NOMO-1 treated with DMSO at 0.1 percent for 48 hours (cell line): ENCODE measurements at regions not wholly inside any gene's neighbourhood (a gene's known extent, or its start where the extent isn't known, plus 50 kb on each side); places are given as distances from the start of the nearest gene placed in this dataset.
"Not testable (repeated sequence)": the region's sequence is repeated elsewhere in the genome, so short reads cannot be mapped to it uniquely, and the experiment has no call there.

Source experiments
- DNase-seq: peaks from one replicate; lab custom pipeline; 2025; ENCODE audit not compliant: unreplicated experiment; lab: John Stamatoyannopoulos, UW

DNA sequence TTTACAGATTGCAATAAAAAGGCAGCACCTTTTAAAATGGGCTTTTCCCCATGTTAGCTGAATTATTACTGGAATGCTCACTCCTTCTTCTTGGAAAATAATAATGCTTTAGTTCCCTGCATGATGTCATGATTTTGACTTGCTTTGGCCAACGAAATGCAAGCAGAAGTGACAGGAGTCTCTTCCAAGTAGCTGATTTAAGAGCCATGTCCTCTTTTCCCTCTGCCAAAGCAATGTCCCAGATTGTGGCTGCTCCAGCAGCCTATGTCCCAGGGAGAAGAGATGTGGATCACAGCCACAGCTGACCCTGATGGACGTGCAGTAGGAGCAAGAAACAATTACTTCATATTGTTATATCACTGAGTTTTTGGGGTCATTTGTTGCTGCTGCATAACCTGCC lies 246.6 kb downstream of the HAPSTR1 start:
- DNase-seq = no peak

- DNase-seq = no peak
Measured at GRCh38 chr16:9338510-9338909, 247.1 kb downstream of the HAPSTR1 start.

GRCh38 chr16:9340526-9341256 lies 249.2 kb downstream of the HAPSTR1 start:
- no peak for DNase-seq

DNA sequence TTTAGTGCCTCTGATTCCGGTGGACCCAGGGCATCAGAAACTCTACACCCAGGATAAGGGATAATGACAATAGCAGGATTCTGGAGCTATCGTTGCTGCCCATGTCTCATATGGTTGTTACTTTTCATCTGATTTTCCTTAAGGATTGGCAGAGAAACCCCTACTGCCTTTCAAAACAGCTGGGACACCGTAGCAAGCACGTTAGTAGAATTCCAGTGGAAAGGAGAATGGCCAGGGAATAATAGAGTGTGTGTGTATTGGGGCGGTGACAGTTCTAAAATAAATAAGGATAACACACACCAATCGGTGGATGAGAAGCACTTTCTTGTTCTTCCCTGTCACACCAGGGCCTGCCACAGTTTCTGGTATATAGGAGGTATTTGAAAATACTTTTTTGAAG lies 251.8 kb downstream of the HAPSTR1 start:
- no peak for DNase-seq

- DNase-seq = no peak
Measured at GRCh38 chr16:9344508-9344907, 253.1 kb downstream of the HAPSTR1 start.

DNA sequence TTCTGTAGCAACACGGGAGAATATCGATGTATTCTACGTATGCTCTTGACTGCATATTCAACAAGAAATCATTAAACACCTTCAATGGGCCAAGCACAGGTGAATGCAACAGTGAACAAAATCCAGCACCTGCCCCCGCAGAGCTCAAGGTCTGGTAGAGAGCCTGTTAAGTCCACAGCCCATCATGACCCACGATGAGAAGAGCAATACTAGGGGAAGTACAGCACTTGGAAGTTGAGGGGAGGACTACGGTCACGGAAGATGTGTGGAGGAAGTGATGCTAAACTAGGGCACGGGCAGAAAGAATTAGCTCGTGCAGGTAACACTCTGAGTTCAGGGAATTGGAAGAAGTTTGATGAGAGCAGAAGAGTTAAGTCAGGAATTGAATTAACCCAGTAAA lies 253.6 kb downstream of the HAPSTR1 start:
- DNase-seq = no peak

DNA sequence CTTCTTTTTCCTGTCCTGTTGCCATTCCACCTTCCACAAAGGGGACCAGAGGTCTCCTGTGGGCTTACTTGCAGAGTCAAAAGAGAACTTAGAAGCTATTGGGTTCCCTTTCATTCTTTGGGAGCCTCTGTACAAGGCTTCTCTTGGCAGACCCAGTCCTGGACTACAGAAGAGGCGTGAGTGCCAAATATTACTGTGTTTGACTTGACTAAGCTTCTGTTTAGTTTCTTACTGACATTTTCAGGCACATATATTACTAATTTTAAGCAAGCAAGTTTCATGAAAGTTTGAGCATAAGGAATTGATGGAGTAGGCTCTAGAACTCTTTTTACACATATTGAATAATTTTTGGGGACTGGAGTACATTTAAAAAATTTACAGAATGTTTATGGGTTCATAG lies 254.4 kb downstream of the HAPSTR1 start:
- DNase-seq = no peak

DNA sequence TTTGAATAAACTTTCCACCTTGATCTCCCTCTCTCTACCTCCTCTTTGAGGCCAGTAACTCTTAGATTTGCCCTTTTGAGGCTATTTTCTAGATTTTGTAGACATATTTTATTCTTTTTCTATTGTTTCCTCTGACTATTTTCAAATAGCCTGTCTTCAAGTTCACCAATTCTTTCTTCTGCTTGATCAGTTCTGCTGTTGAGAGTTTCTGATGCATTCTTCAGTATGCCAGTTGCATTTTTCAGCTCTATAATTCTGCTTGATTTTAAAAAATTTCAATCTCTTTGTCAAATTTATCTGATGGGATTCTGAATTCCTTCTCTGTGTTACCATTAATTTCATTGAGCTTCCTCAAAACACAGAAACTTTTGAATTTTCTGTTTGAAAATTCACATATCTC lies 257.5 kb downstream of the HAPSTR1 start:
- no peak for DNase-seq

GRCh38 chr16:9349373-9349960 lies 258.0 kb downstream of the HAPSTR1 start:
- not testable (repeated sequence) for DNase-seq

DNA sequence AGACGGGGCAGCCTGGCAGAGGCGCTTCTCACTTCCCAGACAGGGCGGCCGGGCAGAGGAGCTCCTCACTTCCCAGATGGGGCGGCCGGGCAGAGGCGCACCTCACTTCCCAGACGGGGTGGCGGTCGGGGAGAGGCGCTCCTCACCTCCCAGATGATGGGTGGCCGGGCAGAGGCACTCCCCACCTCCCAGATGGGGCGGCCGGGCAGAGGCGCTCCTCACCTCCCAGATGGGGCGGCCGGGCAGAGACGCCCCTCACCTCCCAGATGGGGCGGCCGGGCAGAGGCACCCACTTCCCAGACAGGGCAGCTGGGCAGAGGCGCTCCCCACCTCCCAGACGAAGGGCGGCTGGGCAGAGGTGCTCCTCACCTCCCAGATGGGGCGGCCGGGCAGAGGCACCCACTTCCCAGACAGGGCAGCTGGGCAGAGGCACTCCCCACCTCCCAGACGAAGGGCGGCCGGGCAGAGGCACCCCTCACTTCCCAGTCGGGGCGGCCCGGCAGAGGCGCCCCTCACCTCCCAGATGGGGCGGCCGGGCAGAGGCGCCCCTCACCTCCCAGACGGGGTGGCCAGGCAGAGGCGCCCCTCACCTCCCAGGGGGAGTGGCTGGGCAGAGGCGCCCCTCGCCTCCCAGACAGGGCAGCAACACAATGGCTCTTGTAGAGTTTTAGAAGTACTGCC lies 258.8 kb downstream of the HAPSTR1 start:
- not testable (repeated sequence) for DNase-seq

GRCh38 chr16:9351440-9351839 lies 260.0 kb downstream of the HAPSTR1 start:
- DNase-seq = no peak

DNA sequence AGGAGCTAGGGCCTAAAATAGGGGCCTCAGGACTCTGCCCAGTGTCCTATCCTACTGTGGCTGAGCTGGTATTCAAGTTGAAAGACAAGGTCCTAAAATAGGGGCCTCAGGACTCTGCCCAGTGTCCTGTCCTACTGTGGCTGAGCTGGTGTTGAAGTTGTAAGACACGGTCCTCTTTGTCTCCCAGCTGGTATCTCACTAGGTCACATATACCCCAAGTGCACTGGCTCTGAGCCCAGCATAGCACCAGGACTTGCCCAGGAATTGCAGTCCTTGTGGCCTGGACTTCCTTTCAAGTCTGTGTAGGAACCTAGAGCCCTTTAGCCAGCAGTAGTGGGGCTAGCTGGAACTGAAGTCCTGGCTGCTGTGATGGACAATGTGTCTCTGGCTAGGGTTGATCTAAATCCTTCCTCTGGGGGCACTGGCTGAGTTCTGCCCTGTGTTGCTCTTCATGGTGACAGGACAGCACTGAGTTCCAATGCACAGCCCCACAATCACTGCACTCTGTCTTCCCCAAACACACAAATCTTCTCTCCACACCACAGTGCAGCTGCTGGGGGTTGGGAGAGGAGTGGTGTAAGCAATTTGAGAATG lies 260.5 kb downstream of the HAPSTR1 start:
- DNase-seq = no peak

- DNase-seq = no peak
Measured at GRCh38 chr16:9357829-9358228, 266.4 kb downstream of the HAPSTR1 start.

DNA sequence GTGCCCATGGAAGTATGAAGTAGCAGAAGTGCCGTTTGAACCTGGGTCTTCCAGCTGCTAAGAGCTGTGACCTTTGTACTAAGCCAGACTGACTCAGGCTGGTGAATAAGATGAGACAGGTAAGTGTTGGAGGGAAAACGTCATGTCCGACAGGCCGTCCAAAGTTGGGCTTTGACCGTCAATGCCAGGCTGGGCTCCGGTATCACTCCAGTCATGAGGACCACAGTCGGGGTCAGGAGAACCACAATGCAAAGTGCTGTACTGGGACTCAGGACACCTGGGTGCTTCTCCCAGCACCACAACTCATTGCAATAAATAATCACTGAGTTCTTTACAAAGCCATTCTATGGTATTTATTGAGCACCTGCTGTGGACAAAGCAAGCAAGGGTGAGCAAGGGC lies 268.6 kb downstream of the HAPSTR1 start:
- DNase-seq = no peak

DNA sequence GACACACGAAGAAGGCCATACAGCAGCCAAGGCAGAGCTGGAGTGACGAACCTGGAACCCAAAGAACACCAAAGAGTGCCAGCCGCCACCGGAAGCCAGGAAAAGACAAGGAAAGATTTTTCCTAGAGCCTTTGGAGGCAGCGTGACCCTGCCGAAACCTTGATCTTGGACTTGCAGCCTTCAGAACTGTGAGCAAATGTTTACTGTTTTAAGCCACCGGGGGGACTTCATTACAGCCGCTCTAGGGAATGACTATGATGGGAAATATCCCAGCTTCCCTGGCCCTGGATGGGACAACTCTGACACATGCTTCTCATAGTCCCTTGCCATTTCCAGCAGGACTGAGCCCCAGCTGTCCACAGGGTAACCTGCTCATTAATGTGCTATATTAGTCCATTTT lies 270.6 kb downstream of the HAPSTR1 start:
- no peak for DNase-seq

GRCh38 chr16:9362604-9363003 lies 271.2 kb downstream of the HAPSTR1 start:
- DNase-seq = no peak

DNA sequence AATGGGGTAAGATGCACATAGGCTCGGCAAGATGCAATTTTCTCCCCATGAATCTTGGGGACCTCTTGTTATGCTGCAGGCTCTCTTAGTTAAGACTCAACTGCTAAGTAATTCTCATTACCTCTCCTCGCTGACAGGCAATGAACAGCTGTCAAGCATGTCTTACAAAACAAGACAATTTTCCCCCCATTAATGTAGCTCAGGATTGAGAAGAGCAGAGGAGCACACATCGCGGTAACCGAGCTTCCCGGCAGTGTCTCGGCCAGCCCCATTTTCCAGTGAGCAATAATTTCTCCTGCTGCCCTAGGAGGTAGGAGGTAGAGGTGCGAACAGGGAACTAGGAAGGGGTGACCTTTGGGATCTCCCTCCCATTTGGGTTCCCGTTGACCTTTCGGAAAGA lies 272.1 kb downstream of the HAPSTR1 start:
- DNase-seq = no peak

- no peak for DNase-seq
Measured at GRCh38 chr16:9364721-9365369, 273.4 kb downstream of the HAPSTR1 start.

GRCh38 chr16:9365370-9365728 lies 273.9 kb downstream of the HAPSTR1 start:
- DNase-seq = no peak

- no peak for DNase-seq
Measured at GRCh38 chr16:9366048-9366969, 274.9 kb downstream of the HAPSTR1 start.
